Ovary (tissue), 7 donors: ENCODE measurements at regions not wholly inside any gene's neighbourhood (a gene's known extent, or its start where the extent isn't known, plus 50 kb on each side); places are given as distances from the start of the nearest gene placed in this dataset.

Experiments used
- DNase-seq, 5 donors: peaks; one replicate each; pipeline ENCODE4 v3.0.0-alpha.2; 2019 to 2020
- H3K27ac ChIP-seq, 2 donors: fragments of 200-600 bp; one replicate each; pipeline versions ENCODE4 v1.5.1 to v1.8.0; 2019 to 2022
- H3K27me3 ChIP-seq: fragments of 200-600 bp; one replicate; pipeline ENCODE4 v1.8.0; 2022
- H3K36me3 ChIP-seq: fragments of 200-600 bp; sonication (generic); one replicate; pipeline ENCODE4 v1.5.1; 2019
- H3K4me1 ChIP-seq: one replicate; pipeline ENCODE4 v1.8.1; 2013; ENCODE audit warnings: mild to moderate bottlenecking, moderate library complexity; ENCODE audit not compliant: insufficient read depth
- H3K4me3 ChIP-seq: fragments of 200-600 bp; sonication (generic); one replicate; pipeline ENCODE4 v1.5.1; 2017
- H3K9me3 ChIP-seq, 2 donors: fragments of 200-600 bp in 1 of 2; sonication (generic) in 1 of 2; one replicate each; pipeline versions ENCODE4 v1.5.1 to v1.8.1; 2013 to 2019; ENCODE audit warnings: mild to moderate bottlenecking in 1 of 2, moderate library complexity in 1 of 2
- EP300 ChIP-seq: sonication (generic); formaldehyde crosslinking; IDR thresholded peaks from one replicate; pipeline ENCODE4 v1.6.1; 2017; ENCODE audit warnings: antibody characterized with exemption
- POLR2A ChIP-seq: fragments of 450-650 bp; IDR thresholded peaks from one replicate; pipeline ENCODE4 v1.6.1; 2017; ENCODE audit warnings: antibody characterized with exemption, mild to moderate bottlenecking, moderate library complexity
- WGBS, 3 donors: extraction: QIAGEN DNeasy Blood & Tissue Kit in 1 of 3; methylation state at CpG; one replicate each; pipeline versions ENCODE4 v1.1.5 to v1.1.7; 2013 to 2017; 5-methylcytosine and 5-hydroxymethylcytosine counted together
- intact Hi-C, 4 donors: fragments of 100-400 bp; cut with DNase I; formaldehyde crosslinking; loops; one replicate each; pipeline versions ENCODE4 v1.11.0 to v1.15.1; 2022 to 2023
- TF ChIP-seq, protein P1 (sequence below), 3 donors: fragments of 450-650 bp in 2 of 3; fragments of 200-600 bp in 1 of 3; IDR thresholded peaks; one replicate each; pipeline versions ENCODE4 v1.5.1 to v1.8.0; 2016 to 2022; ENCODE audit warnings: antibody characterized with exemption in 3 of 3, mild to moderate bottlenecking in 1 of 3
- donor health status: DM: no; HTN: no; CAD: no; lungs with moderate emphysema.
- donor health status: DM: no; HTN: no; CAD: no.
- donor health status: Bipolar disorder and iron deficiency.
- donor health status: DM: no; HTN: no; CAD: no.
- donor health status: DM: yes; HTN: yes; CAD: no.

DNA sequence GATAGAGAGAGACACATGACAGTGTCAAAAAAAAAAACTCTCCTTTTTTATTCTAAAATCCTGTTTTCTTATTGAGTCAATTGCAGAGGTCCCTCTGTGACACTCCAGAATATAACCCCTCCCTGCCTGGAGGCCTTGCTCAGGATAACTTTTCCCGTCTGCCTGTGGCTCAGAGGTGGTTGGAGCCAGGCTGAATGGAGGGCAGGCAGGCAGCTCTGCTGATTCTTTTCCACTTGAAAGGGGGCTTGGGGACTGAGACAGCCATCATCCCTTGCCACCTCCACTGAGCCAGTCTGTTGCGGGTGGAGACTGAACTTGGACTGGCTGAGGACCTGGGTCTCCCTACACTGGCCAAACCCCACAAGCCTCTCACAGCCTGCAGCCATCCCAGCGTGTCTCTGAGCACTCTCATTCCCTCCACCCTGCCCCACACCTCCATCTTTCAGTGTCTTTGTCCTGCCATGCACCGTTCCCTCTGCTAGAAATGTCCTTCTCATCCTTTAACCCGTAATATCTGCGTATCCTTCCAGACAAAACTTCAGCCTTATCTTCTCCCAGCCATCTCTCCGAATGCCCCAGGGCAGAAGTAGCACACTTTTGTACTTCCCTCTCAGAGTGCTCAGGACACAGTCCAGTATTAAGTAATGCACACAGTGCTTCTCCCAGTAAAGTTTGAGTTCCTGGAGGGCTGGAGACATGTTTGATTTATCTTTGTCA, 139.9 kb downstream of the CHIC2 start:
- Histone ChIP-seq H3K4me3 (no peak overlapping the region), H3K4me1 (no peaks in the 10 kb centered on the region), H3K27me3 (no peaks in the 10 kb centered on the region), H3K9me3 (no peaks in the 10 kb centered on the region), H3K27ac (no peak overlapping the region), H3K36me3 (no peaks in the 10 kb centered on the region)
- intact Hi-C loops = loop anchor here in 3 of 4 donors (5.0 kb wide), 3 partner anchors 293 to 303 kb away; partner anchors contain the start of gene PDGFRA (in 1 of the 3)
- DNase-seq = no peak
- TF ChIP-seq EP300 = no peak
- 82 to 92% (median 84%) methylated on average over 7 of the region's 7 CpGs for WGBS, 3 donors

DNA sequence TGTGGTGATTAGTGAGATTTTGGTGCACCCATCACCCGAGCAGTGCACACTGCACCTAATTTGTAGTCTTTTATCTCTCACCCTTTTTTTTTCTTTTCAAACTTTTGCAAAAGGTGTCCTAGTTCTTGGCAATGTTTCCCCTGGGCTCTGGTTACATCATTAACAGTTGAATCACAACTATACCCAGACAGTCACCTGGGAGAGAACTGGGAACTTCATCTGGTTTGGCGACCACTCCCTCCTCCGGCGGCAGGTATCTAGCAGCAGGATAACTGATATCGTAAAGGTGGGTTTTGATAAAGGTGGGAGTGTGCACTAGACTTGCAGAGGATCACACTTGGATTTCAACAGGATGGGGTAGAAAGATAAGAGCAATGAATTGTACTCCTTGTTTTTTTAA, 140.5 kb downstream of the CHIC2 start:
- intact Hi-C loops = no loop called here
- H3K27me3 ChIP-seq = no peaks in the 10 kb centered on the region
- TF ChIP-seq EP300 = no peak
- TF ChIP-seq POLR2A = no peak
- TF ChIP-seq, protein P1, sequence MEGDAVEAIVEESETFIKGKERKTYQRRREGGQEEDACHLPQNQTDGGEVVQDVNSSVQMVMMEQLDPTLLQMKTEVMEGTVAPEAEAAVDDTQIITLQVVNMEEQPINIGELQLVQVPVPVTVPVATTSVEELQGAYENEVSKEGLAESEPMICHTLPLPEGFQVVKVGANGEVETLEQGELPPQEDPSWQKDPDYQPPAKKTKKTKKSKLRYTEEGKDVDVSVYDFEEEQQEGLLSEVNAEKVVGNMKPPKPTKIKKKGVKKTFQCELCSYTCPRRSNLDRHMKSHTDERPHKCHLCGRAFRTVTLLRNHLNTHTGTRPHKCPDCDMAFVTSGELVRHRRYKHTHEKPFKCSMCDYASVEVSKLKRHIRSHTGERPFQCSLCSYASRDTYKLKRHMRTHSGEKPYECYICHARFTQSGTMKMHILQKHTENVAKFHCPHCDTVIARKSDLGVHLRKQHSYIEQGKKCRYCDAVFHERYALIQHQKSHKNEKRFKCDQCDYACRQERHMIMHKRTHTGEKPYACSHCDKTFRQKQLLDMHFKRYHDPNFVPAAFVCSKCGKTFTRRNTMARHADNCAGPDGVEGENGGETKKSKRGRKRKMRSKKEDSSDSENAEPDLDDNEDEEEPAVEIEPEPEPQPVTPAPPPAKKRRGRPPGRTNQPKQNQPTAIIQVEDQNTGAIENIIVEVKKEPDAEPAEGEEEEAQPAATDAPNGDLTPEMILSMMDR (IDR thresholded peaks at IDR 0.05) = no peak
- H3K27ac ChIP-seq = no peak overlapping the region
- no peaks in the 10 kb centered on the region for H3K36me3 ChIP-seq
- no peak for DNase-seq
- no peak overlapping the region for H3K4me3 ChIP-seq
- H3K9me3 ChIP-seq = no peaks in the 10 kb centered on the region
- 83 to 87% (median 86%) methylated on average over 5 of the region's 5 CpGs for WGBS, 3 donors
- H3K4me1 ChIP-seq = no peaks in the 10 kb centered on the region

DNA sequence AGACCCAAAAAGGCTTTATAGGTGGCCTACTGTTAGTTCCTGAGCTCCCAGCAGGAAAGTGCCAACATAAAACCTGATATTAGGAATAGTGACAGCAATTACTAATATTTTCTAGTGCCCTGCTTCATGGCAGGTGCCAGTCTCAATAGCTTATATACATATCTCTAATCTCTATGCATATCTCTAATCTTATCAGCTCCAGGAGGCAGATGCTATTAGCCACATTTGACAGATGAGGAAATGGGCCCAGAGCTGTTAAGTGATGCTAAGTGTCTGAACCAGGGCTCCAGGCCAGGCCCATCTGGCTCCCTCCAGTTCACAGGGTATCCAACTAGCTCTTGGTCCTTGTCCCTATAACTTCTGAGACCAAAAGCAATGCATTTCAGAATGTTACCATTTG, 142.5 kb downstream of the CHIC2 start:
- intact Hi-C loops = no loop called here
- no peak for DNase-seq
- Histone ChIP-seq H3K27ac (no peak overlapping the region), H3K36me3 (no peaks in the 10 kb centered on the region), H3K9me3 (no peaks in the 10 kb centered on the region), H3K4me3 (no peak overlapping the region), H3K27me3 (no peaks in the 10 kb centered on the region), H3K4me1 (no peaks in the 10 kb centered on the region)
- TF ChIP-seq POLR2A (no peak), EP300 (no peak)
- TF ChIP-seq, protein P1 (IDR thresholded peaks at IDR 0.05) = no peak

DNA sequence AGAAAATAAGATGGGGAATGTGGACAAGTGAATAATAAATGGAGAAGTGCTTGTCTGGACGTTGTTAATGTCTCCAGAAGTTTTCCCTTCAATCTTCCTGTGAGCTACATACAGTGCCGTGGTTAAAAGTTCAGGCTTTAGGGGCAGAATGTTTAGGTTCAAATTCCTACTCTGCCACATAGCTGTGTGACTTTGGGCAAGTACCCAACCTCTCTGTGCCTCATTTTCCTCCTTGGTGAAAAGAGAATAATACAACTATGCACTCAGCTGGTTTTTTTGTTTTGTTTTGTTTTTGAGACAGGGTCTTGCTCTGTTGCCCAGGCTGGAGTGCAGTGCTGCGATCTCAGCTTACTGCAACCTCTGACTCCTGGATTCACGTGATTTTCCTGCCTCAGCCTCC, 143.5 kb downstream of the CHIC2 start:
- no peak overlapping the region for H3K27ac ChIP-seq
- DNase-seq = no peak
- intact Hi-C loops = no loop called here
- H3K36me3 ChIP-seq = no peaks in the 10 kb centered on the region
- 82 to 90% (median 86%) methylated on average over 4 of the region's 4 CpGs for WGBS, 3 donors
- TF ChIP-seq EP300 (no peak), POLR2A (no peak)
- TF ChIP-seq, protein P1 (IDR thresholded peaks at IDR 0.05) = no peak
- no peak overlapping the region for H3K4me3 ChIP-seq
- no peaks in the 10 kb centered on the region for H3K4me1 ChIP-seq
- no peaks in the 10 kb centered on the region for H3K9me3 ChIP-seq
- H3K27me3 ChIP-seq = no peaks in the 10 kb centered on the region

DNA sequence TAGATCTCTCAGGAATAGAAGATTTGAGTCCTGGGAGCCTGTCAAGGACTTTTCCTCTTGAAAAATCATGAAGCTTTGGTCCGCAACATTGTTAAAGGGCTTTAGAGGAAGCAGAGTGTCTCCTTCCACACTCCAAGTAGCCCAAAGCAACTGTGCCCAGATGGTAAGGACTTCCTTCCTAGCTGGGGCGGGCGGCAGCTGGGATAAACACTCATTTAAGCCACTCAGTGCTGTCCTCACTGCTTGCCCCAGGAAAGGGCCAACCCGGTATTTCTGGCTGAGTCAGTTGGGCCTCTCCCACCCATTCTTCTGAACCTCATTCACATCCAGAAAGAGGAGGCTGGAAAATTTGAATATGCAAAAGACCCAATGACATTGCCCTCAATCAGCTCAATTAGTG, 144.3 kb downstream of the CHIC2 start:
- TF ChIP-seq EP300 = no peak
- TF ChIP-seq POLR2A = no peak
- TF ChIP-seq, protein P1 (IDR thresholded peaks at IDR 0.05) = no peak
- WGBS, 3 donors = 53 to 70% (median 68%) methylated on average over 4 of the region's 4 CpGs
- H3K27ac ChIP-seq = no peak overlapping the region
- no peaks in the 10 kb centered on the region for H3K9me3 ChIP-seq
- no peaks in the 10 kb centered on the region for H3K27me3 ChIP-seq
- H3K36me3 ChIP-seq = no peaks in the 10 kb centered on the region
- H3K4me3 ChIP-seq = no peak overlapping the region
- intact Hi-C loops = no loop called here
- H3K4me1 ChIP-seq = no peaks in the 10 kb centered on the region
- DNase-seq = no peak
